K562 (cell line): ENCODE measurements at regions not wholly inside any gene's neighbourhood (a gene's known extent, or its start where the extent isn't known, plus 50 kb on each side); places are given as distances from the start of the nearest gene placed in this dataset.

Experiments
- ARID2 ChIP-seq: fragments of 450-650 bp; IDR thresholded peaks from 2 replicates; pipeline ENCODE4 v1.6.1; 2017; ENCODE audit warnings: antibody characterized with exemption, mild to moderate bottlenecking
- EP300 ChIP-seq: IDR thresholded peaks from 2 replicates; pipeline ENCODE4 v1.6.1; 2012; ENCODE audit warnings: low read length, improper control_type of control experiment
- HNRNPL ChIP-seq: fragments of 200-400 bp; formaldehyde crosslinking; IDR thresholded peaks from 2 replicates; pipeline ENCODE4 v1.6.1; 2017; ENCODE audit warnings: low read depth, mild to moderate bottlenecking, low read length
- MYBL2 ChIP-seq, 2 experiments: fragments of 450-650 bp in 1 of 2; sonication (generic) in 1 of 2; formaldehyde crosslinking in 1 of 2; IDR thresholded peaks; 2 replicates each; pipeline versions ENCODE4 v1.6.1 to v1.8.1; 2017 to 2022; ENCODE audit warnings: borderline replicate concordance in 1 of 2, inconsistent platforms in 1 of 2, low read depth in 1 of 2, mild to moderate bottlenecking in 1 of 2, missing genetic modification reagents in 1 of 2, moderate library complexity in 1 of 2
- NCOA2 ChIP-seq, 2 experiments: fragments of 450-650 bp; IDR thresholded peaks; 2 replicates each; pipeline ENCODE4 v1.6.1; 2018; ENCODE audit warnings: mild to moderate bottlenecking in 2 of 2, moderate library complexity in 1 of 2; ENCODE audit not compliant: partially characterized antibody in 2 of 2
- NR2C2 ChIP-seq, 2 experiments: fragments of 200-800 bp in 1 of 2; sonication (Bioruptor generic) in 1 of 2; sonication (generic) in 1 of 2; formaldehyde crosslinking in 1 of 2; IDR thresholded peaks; 2 replicates each; pipeline versions ENCODE4 v1.6.1 to v1.8.0; 2016 to 2022; ENCODE audit warnings: mild to moderate bottlenecking in 1 of 2, missing compliant biosample characterization in 1 of 2, missing genetic modification characterization in 1 of 2, missing genetic modification reagents in 1 of 2
- SREBF1 ChIP-seq: fragments of 150-350 bp; IDR thresholded peaks from 2 replicates; pipeline ENCODE4 v1.6.1; 2014; ENCODE audit warnings: antibody characterized with exemption, low read depth, low read length, borderline replicate concordance
- TAF1 ChIP-seq: IDR thresholded peaks from 2 replicates; pipeline ENCODE4 v1.6.1; 2011; ENCODE audit warnings: mild to moderate bottlenecking, low read length, moderate library complexity; ENCODE audit not compliant: insufficient read depth, control insufficient read depth, severe bottlenecking; ENCODE audit errors: extremely low read depth

- TF ChIP-seq ARID2 = no peak
- TF ChIP-seq TAF1 = no peak
- no peak for TF ChIP-seq NCOA2 (IDR thresholded peaks at IDR 0.05; ENCODE audit: partially characterized antibody in 2 of 2)
- TF ChIP-seq HNRNPL = no peak
- TF ChIP-seq MYBL2 (IDR thresholded peaks at IDR 0.05; ENCODE audit: low read depth) = no peak
- no peak for TF ChIP-seq MYBL2 (CRISPR knock-in tag; IDR thresholded peaks at IDR 0.05; ENCODE audit: borderline replicate concordance)
- no peak for TF ChIP-seq EP300
- TF ChIP-seq SREBF1 = no peak
- no peak for TF ChIP-seq NR2C2 (CRISPR knock-in tag; IDR thresholded peaks at IDR 0.05)
- TF ChIP-seq NR2C2 (tag; IDR thresholded peaks at IDR 0.05) = no peak
Measured at GRCh38 chr4:34181311-34181841, 2062.9 kb downstream of the ARAP2 start.
